HEK293 (cell line): ENCODE measurements at regions not wholly inside any gene's neighbourhood (a gene's known extent, or its start where the extent isn't known, plus 50 kb on each side); places are given as distances from the start of the nearest gene placed in this dataset.

Source experiments
- CTCF ChIA-PET: fragments of 350-600 bp; formaldehyde crosslinking; extraction: SDS; loops from one replicate; lab custom pipeline; 2021; ENCODE audit warnings: antibody characterized with exemption; lab: Yijun Ruan, JAX
- POLR2A ChIA-PET: fragments of 300-600 bp; formaldehyde crosslinking; extraction: SDS; loops from one replicate; lab custom pipeline; 2020; ENCODE audit warnings: antibody characterized with exemption, inconsistent platforms; lab: Yijun Ruan, JAX
- H3K27ac ChIP-seq: fragments of 200-500 bp; sonication (Bioruptor generic); 2 replicates; pipeline ENCODE4 v1.5.1; 2014; ENCODE audit warnings: low read depth, low read length, control low read depth, inconsistent platforms; ENCODE audit errors: extremely low read depth
- H3K36me3 ChIP-seq, 2 experiments: fragments of 200-500 bp in 1 of 2; sonication (Bioruptor generic) in 1 of 2; 1 replicate in 1 of 2; 2 replicates in 1 of 2; pipeline ENCODE4 v1.5.1; 2014 to 2017; ENCODE audit warnings: inconsistent platforms in 2 of 2, low read length in 2 of 2; ENCODE audit not compliant: control insufficient read depth in 2 of 2, insufficient read depth in 1 of 2
- H3K4me1 ChIP-seq: fragments of 200-500 bp; sonication (Bioruptor generic); 2 replicates; pipeline ENCODE4 v1.5.1; 2014; ENCODE audit warnings: mild to moderate bottlenecking, low read length, inconsistent platforms; ENCODE audit not compliant: control insufficient read depth, insufficient read depth
- H3K4me3 ChIP-seq: 2 replicates; pipeline ENCODE4 v1.5.1; 2011; ENCODE audit warnings: low read depth, mild to moderate bottlenecking, control low read depth, low read length, moderate library complexity
- H3K9me3 ChIP-seq: fragments of 200-500 bp; sonication (Bioruptor generic); 2 replicates; pipeline ENCODE4 v1.5.1; 2014; ENCODE audit warnings: low read depth, low read length, inconsistent platforms; ENCODE audit not compliant: control insufficient read depth, insufficient read depth
- BCL11A ChIP-seq: fragments of 450-650 bp; formaldehyde crosslinking; IDR thresholded peaks from 2 replicates; pipeline ENCODE4 v1.5.1; 2016; ENCODE audit warnings: low read depth, missing biosample characterization, missing genetic modification characterization
- HOXA7 ChIP-seq: sonication (generic); formaldehyde crosslinking; IDR thresholded peaks from 2 replicates; pipeline ENCODE4 v1.8.1; 2022; ENCODE audit warnings: missing genetic modification reagents, borderline replicate concordance
- MEIS1 ChIP-seq: sonication (generic); formaldehyde crosslinking; IDR thresholded peaks from 2 replicates; pipeline ENCODE4 v1.8.1; 2022; ENCODE audit warnings: missing genetic modification reagents, mild to moderate bottlenecking, borderline replicate concordance
- MYNN ChIP-seq: fragments of 450-650 bp; formaldehyde crosslinking; IDR thresholded peaks from 2 replicates; pipeline ENCODE4 v1.5.1; 2016; ENCODE audit warnings: missing biosample characterization, missing genetic modification characterization, borderline replicate concordance
- PRDM1 ChIP-seq: fragments of 450-650 bp; formaldehyde crosslinking; IDR thresholded peaks from 2 replicates; pipeline ENCODE4; 2016; ENCODE audit warnings: missing biosample characterization, missing genetic modification characterization
- SP2 ChIP-seq: fragments of 450-650 bp; formaldehyde crosslinking; IDR thresholded peaks from 2 replicates; pipeline ENCODE4 v1.5.1; 2016; ENCODE audit warnings: missing biosample characterization, missing genetic modification characterization
- ZBTB17 ChIP-seq: fragments of 450-650 bp; formaldehyde crosslinking; IDR thresholded peaks from 2 replicates; pipeline ENCODE4 v1.5.1; 2016; ENCODE audit warnings: missing biosample characterization, missing genetic modification characterization
- ZBTB21 ChIP-seq: fragments of 450-650 bp; formaldehyde crosslinking; IDR thresholded peaks from 2 replicates; pipeline ENCODE4 v1.5.1; 2017; ENCODE audit warnings: missing biosample characterization, missing genetic modification characterization
- ZFHX2 ChIP-seq: fragments of 450-650 bp; formaldehyde crosslinking; conservative IDR thresholded peaks from 2 replicates; pipeline ENCODE4 v1.5.1; 2016; ENCODE audit warnings: missing biosample characterization, missing genetic modification characterization
- ZFP37 ChIP-seq: fragments of 450-650 bp; formaldehyde crosslinking; IDR thresholded peaks from 2 replicates; pipeline ENCODE4 v1.5.1; 2016; ENCODE audit warnings: missing biosample characterization, missing genetic modification characterization
- ZNF112 ChIP-seq: fragments of 450-650 bp; formaldehyde crosslinking; IDR thresholded peaks from 2 replicates; pipeline ENCODE4 v1.5.0; 2017; ENCODE audit warnings: missing biosample characterization, missing genetic modification characterization
- ZNF114 ChIP-seq: fragments of 450-650 bp; formaldehyde crosslinking; IDR thresholded peaks from 2 replicates; pipeline ENCODE4 v1.5.0; 2017; ENCODE audit warnings: missing biosample characterization, missing genetic modification characterization
- ZNF132 ChIP-seq: fragments of 450-650 bp; formaldehyde crosslinking; IDR thresholded peaks from 2 replicates; pipeline ENCODE4 v1.5.1; 2017; ENCODE audit warnings: missing biosample characterization, missing genetic modification characterization, borderline replicate concordance
- ZNF140 ChIP-seq: fragments of 450-650 bp; formaldehyde crosslinking; IDR thresholded peaks from 2 replicates; pipeline ENCODE4 v1.5.1; 2016; ENCODE audit warnings: missing biosample characterization, missing genetic modification characterization
- ZNF157 ChIP-seq: fragments of 450-650 bp; formaldehyde crosslinking; IDR thresholded peaks from 2 replicates; pipeline ENCODE4 v1.5.1; 2016; ENCODE audit warnings: missing biosample characterization, missing genetic modification characterization
- ZNF169 ChIP-seq: fragments of 450-650 bp; formaldehyde crosslinking; IDR thresholded peaks from 2 replicates; pipeline ENCODE4 v1.5.1; 2016; ENCODE audit warnings: missing biosample characterization, missing genetic modification characterization
- ZNF175 ChIP-seq: fragments of 450-650 bp; formaldehyde crosslinking; IDR thresholded peaks from 2 replicates; pipeline ENCODE4 v1.5.1; 2016; ENCODE audit warnings: missing biosample characterization, missing genetic modification characterization
- ZNF18 ChIP-seq: fragments of 450-650 bp; formaldehyde crosslinking; IDR thresholded peaks from 2 replicates; pipeline ENCODE4 v1.5.1; 2016; ENCODE audit warnings: missing biosample characterization, missing genetic modification characterization
- ZNF239 ChIP-seq: fragments of 450-650 bp; formaldehyde crosslinking; IDR thresholded peaks from 2 replicates; pipeline ENCODE4 v1.5.1; 2016; ENCODE audit warnings: missing biosample characterization, missing genetic modification characterization
- ZNF24 ChIP-seq: fragments of 450-650 bp; formaldehyde crosslinking; IDR thresholded peaks from 2 replicates; pipeline ENCODE4 v1.5.1; 2016; ENCODE audit warnings: missing biosample characterization, missing genetic modification characterization
- ZNF350 ChIP-seq: fragments of 450-650 bp; formaldehyde crosslinking; IDR thresholded peaks from 2 replicates; pipeline ENCODE4 v1.5.0; 2017; ENCODE audit warnings: missing biosample characterization, mild to moderate bottlenecking, missing genetic modification characterization
- ZNF449 ChIP-seq: fragments of 450-650 bp; formaldehyde crosslinking; IDR thresholded peaks from 2 replicates; pipeline ENCODE4 v1.5.1; 2017; ENCODE audit warnings: missing biosample characterization, mild to moderate bottlenecking, missing genetic modification characterization, moderate library complexity
- ZNF488 ChIP-seq: fragments of 450-650 bp; formaldehyde crosslinking; IDR thresholded peaks from 2 replicates; pipeline ENCODE4 v1.5.1; 2016; ENCODE audit warnings: missing biosample characterization, missing genetic modification characterization
- ZNF544 ChIP-seq: fragments of 450-650 bp; formaldehyde crosslinking; IDR thresholded peaks from 2 replicates; pipeline ENCODE4 v1.5.0; 2017; ENCODE audit warnings: missing biosample characterization, missing genetic modification characterization
- ZNF639 ChIP-seq: fragments of 450-650 bp; formaldehyde crosslinking; IDR thresholded peaks from 2 replicates; pipeline ENCODE4 v1.5.1; 2016; ENCODE audit warnings: missing biosample characterization, missing genetic modification characterization
- ZNF701 ChIP-seq: fragments of 450-650 bp; formaldehyde crosslinking; IDR thresholded peaks from 2 replicates; pipeline ENCODE4 v1.5.1; 2016; ENCODE audit warnings: missing biosample characterization, missing genetic modification characterization
- ZNF76 ChIP-seq: fragments of 450-650 bp; formaldehyde crosslinking; IDR thresholded peaks from 2 replicates; pipeline ENCODE4; 2016; ENCODE audit warnings: low read depth, missing biosample characterization, missing genetic modification characterization, borderline replicate concordance
- ZNF785 ChIP-seq: fragments of 450-650 bp; formaldehyde crosslinking; IDR thresholded peaks from 2 replicates; pipeline ENCODE4 v1.5.1; 2016; ENCODE audit warnings: missing biosample characterization, missing genetic modification characterization
- ZSCAN18 ChIP-seq: fragments of 450-650 bp; formaldehyde crosslinking; IDR thresholded peaks from 2 replicates; pipeline ENCODE4 v1.5.1; 2016; ENCODE audit warnings: missing biosample characterization, missing genetic modification characterization
- ZSCAN5A ChIP-seq: fragments of 450-650 bp; formaldehyde crosslinking; IDR thresholded peaks from 2 replicates; pipeline ENCODE4 v1.5.1; 2016; ENCODE audit warnings: missing biosample characterization, missing genetic modification characterization

- ChIA-PET CTCF (interaction anchor here (0.5 kb wide), 1 partner anchor 38 kb away, joined by 3 read pairs; no protein-coding TSS in a partner anchor), POLR2A (no interaction called here)
These were observed 730.2 kb upstream of the ZNF804A start for GRCh38 chr2:183868153-183868552.

GRCh38 chr2:183868707-183869106, 729.6 kb upstream of the ZNF804A start:
- H3K9me3 ChIP-seq, result no peaks in the 10 kb centered on the region
- no peaks in the 10 kb centered on the region for H3K4me1 ChIP-seq
- CTCF ChIA-PET, result interaction anchor here (0.5 kb wide), 1 partner anchor 37 kb away, joined by 3 read pairs; no protein-coding TSS in a partner anchor
- POLR2A ChIA-PET, result no interaction called here
- H3K4me3 ChIP-seq, result no peak overlapping the region
- no peak overlapping the region for H3K27ac ChIP-seq
- H3K36me3 ChIP-seq, result no peaks in the 10 kb centered on the region
- TF ChIP-seq BCL11A (tag by site-specific recombination) (no peak), PRDM1 (tag by site-specific recombination) (no peak), ZFP37 (tag by site-specific recombination) (no peak), ZNF701 (no peak), ZNF76 (tag by site-specific recombination) (no peak), ZNF140 (tag by site-specific recombination) (no peak), HOXA7 (CRISPR knock-in tag) (no peak), ZSCAN18 (tag by site-specific recombination) (no peak), MYNN (tag by site-specific recombination) (no peak), SP2 (tag by site-specific recombination) (no peak), ZNF132 (tag by site-specific recombination) (no peak), ZBTB17 (tag by site-specific recombination) (no peak)

More at GRCh38 chr2:183868153-183868552, 730.2 kb upstream of the ZNF804A start:
- no peaks in the 10 kb centered on the region for H3K4me1 ChIP-seq
- no peaks in the 10 kb centered on the region for H3K9me3 ChIP-seq
- no peak overlapping the region for H3K4me3 ChIP-seq
- no peaks in the 10 kb centered on the region for H3K36me3 ChIP-seq
- no peak overlapping the region for H3K27ac ChIP-seq
- TF ChIP-seq ZSCAN5A (tag by site-specific recombination) (no peak), ZNF18 (tag by site-specific recombination) (no peak), ZBTB21 (no peak), ZNF114 (no peak), ZNF785 (tag by site-specific recombination) (no peak), ZNF488 (no peak), ZNF24 (tag by site-specific recombination) (no peak), ZNF169 (tag by site-specific recombination) (no peak), ZNF449 (tag by site-specific recombination) (no peak), ZNF112 (tag by site-specific recombination) (no peak), ZNF350 (tag by site-specific recombination) (no peak), ZNF544 (tag by site-specific recombination) (no peak), ZNF239 (tag by site-specific recombination) (no peak), ZNF639 (no peak), MEIS1 (CRISPR knock-in tag) (no peak), ZNF175 (no peak), ZFHX2 (no peak), ZNF157 (tag by site-specific recombination) (no peak)
- TF ChIP-seq, all 188 proteins: peak for 0
